ENCODE measurements at regions not wholly inside any gene's neighbourhood (a gene's known extent, or its start where the extent isn't known, plus 50 kb on each side); places are given as distances from the start of the nearest gene placed in this dataset.

GRCh38 chr2:217026569-217026968 is 166.7 kb upstream of the TNP1 start:
- CTCF ChIA-PET, result no interaction called here
- no peaks in the 10 kb centered on the region for H3K4me1 Mint-ChIP-seq
- no peaks in the 10 kb centered on the region for H3K9me3 Mint-ChIP-seq
- intact Hi-C loops (cut with micrococcal nuclease), result no loop called here
- H3K36me3 Mint-ChIP-seq (ENCODE audit: low read depth), result no peaks in the 10 kb centered on the region
- no peak overlapping the region for H3K4me3 Mint-ChIP-seq
- DNase-seq, result no peak
- no peak overlapping the region for H3K27ac Mint-ChIP-seq
- H3K27me3 Mint-ChIP-seq, result peaks cover 10% of the 10 kb centered on the region
- no peak for ATAC-seq (ENCODE audit: low read depth)
- POLR2A ChIA-PET, result no interaction called here
- TF ChIP-seq, protein P1, sequence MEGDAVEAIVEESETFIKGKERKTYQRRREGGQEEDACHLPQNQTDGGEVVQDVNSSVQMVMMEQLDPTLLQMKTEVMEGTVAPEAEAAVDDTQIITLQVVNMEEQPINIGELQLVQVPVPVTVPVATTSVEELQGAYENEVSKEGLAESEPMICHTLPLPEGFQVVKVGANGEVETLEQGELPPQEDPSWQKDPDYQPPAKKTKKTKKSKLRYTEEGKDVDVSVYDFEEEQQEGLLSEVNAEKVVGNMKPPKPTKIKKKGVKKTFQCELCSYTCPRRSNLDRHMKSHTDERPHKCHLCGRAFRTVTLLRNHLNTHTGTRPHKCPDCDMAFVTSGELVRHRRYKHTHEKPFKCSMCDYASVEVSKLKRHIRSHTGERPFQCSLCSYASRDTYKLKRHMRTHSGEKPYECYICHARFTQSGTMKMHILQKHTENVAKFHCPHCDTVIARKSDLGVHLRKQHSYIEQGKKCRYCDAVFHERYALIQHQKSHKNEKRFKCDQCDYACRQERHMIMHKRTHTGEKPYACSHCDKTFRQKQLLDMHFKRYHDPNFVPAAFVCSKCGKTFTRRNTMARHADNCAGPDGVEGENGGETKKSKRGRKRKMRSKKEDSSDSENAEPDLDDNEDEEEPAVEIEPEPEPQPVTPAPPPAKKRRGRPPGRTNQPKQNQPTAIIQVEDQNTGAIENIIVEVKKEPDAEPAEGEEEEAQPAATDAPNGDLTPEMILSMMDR (IDR thresholded peaks at IDR 0.05), result no peak

DNA sequence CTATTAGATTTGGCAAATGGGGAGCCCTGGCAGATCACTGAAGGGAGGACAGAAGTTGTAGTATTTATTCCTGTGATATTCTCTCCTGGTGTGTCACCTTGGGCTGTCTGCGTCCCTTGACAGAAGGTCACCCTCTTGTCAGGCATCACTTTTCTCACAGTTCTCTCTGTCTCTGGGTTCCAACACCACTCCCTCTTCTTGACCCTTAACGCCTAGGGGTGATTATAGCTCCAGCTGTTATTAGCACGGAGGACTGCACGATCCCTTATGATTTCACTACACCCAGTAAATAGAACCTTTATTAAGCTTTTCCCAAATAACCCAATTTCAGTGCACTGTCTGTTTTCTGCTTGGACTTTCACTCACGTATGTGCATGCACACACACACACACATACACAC is 166.3 kb upstream of the TNP1 start:
- Mint-ChIP-seq H3K27me3 (peaks cover 10% of the 10 kb centered on the region), H3K27ac (no peak overlapping the region)
- CTCF ChIA-PET, result no interaction called here

GRCh38 chr2:217023611-217024010 is 163.7 kb upstream of the TNP1 start:
- POLR2A ChIA-PET, result no interaction called here
- TF ChIP-seq, protein P1 (IDR thresholded peaks at IDR 0.05), result no peak

More for the DNA sequence above, 166.3 kb upstream of the TNP1 start:
- Mint-ChIP-seq H3K36me3 (ENCODE audit: low read depth) (no peaks in the 10 kb centered on the region), H3K4me1 (no peaks in the 10 kb centered on the region), H3K9me3 (no peaks in the 10 kb centered on the region), H3K4me3 (no peak overlapping the region)
- ATAC-seq (ENCODE audit: low read depth), result no peak
- TF ChIP-seq, protein P1 (IDR thresholded peaks at IDR 0.05), result no peak
- intact Hi-C loops (cut with micrococcal nuclease), result no loop called here
- no peak for DNase-seq
- POLR2A ChIA-PET, result no interaction called here

GRCh38 chr2:217017456-217018252 is 157.8 kb upstream of the TNP1 start:
- Mint-ChIP-seq H3K9me3 (peaks cover 2% of the 10 kb centered on the region), H3K27me3 (peaks cover 10% of the 10 kb centered on the region), H3K4me3 (no peak overlapping the region), H3K27ac (no peak overlapping the region), H3K36me3 (ENCODE audit: low read depth) (no peaks in the 10 kb centered on the region), H3K4me1 (no peaks in the 10 kb centered on the region)
- TF ChIP-seq, protein P1 (IDR thresholded peaks at IDR 0.05), result no peak
- no peak for ATAC-seq (ENCODE audit: low read depth)
- POLR2A ChIA-PET, result no interaction called here
- CTCF ChIA-PET, result no interaction called here
- intact Hi-C loops (cut with micrococcal nuclease), result no loop called here
- DNase-seq, result no peak

More at GRCh38 chr2:217023611-217024010, 163.7 kb upstream of the TNP1 start:
- no peak for DNase-seq
- no peak for ATAC-seq (ENCODE audit: low read depth)
- no peaks in the 10 kb centered on the region for H3K36me3 Mint-ChIP-seq (ENCODE audit: low read depth)
- intact Hi-C loops (cut with micrococcal nuclease), result no loop called here
- no peaks in the 10 kb centered on the region for H3K4me1 Mint-ChIP-seq
- peaks cover 2% of the 10 kb centered on the region for H3K9me3 Mint-ChIP-seq
- H3K27ac Mint-ChIP-seq, result no peak overlapping the region
- CTCF ChIA-PET, result no interaction called here
- H3K4me3 Mint-ChIP-seq, result no peak overlapping the region
- H3K27me3 Mint-ChIP-seq, result peaks cover 2% of the 10 kb centered on the region

GRCh38 chr2:217016796-217017419 is 157.0 kb upstream of the TNP1 start:
- ATAC-seq (ENCODE audit: low read depth) (no peak), DNase-seq (no peak)
- TF ChIP-seq, protein P1 (IDR thresholded peaks at IDR 0.05), result no peak
- Mint-ChIP-seq H3K4me1 (no peaks in the 10 kb centered on the region), H3K27ac (no peak overlapping the region), H3K9me3 (peaks cover 2% of the 10 kb centered on the region), H3K27me3 (peaks cover 10% of the 10 kb centered on the region), H3K4me3 (no peak overlapping the region), H3K36me3 (ENCODE audit: low read depth) (no peaks in the 10 kb centered on the region)
- ChIA-PET POLR2A (no interaction called here), CTCF (no interaction called here)
- intact Hi-C loops (cut with micrococcal nuclease), result no loop called here

Measured in activated B cell treated with CpG ODN at 0.5 μM for 24 hours (primary cell).